NB4 (cell line): ENCODE measurements at regions not wholly inside any gene's neighbourhood (a gene's known extent, or its start where the extent isn't known, plus 50 kb on each side); places are given as distances from the start of the nearest gene placed in this dataset.
"Not testable (repeated sequence)": the region's sequence is repeated elsewhere in the genome, so short reads cannot be mapped to it uniquely, and the experiment has no call there.

Source experiments
- MYC ChIP-seq: IDR thresholded peaks from 2 replicates; pipeline ENCODE4 v1.6.1; 2011; ENCODE audit warnings: low read depth, low read length
- POLR2A ChIP-seq: IDR thresholded peaks from 2 replicates; pipeline ENCODE4 v1.6.1; 2011; ENCODE audit warnings: mild to moderate bottlenecking; ENCODE audit not compliant: insufficient read length; ENCODE audit errors: extremely low read depth
- TF ChIP-seq, protein P1 (sequence below): IDR thresholded peaks from one replicate; pipeline ENCODE4 v1.5.1; 2012; ENCODE audit warnings: low read depth, low read length
- TF ChIP-seq, protein P2 (sequence below): IDR thresholded peaks from 2 replicates; pipeline ENCODE4 v1.6.1; 2011; ENCODE audit warnings: low read depth, low read length

DNA sequence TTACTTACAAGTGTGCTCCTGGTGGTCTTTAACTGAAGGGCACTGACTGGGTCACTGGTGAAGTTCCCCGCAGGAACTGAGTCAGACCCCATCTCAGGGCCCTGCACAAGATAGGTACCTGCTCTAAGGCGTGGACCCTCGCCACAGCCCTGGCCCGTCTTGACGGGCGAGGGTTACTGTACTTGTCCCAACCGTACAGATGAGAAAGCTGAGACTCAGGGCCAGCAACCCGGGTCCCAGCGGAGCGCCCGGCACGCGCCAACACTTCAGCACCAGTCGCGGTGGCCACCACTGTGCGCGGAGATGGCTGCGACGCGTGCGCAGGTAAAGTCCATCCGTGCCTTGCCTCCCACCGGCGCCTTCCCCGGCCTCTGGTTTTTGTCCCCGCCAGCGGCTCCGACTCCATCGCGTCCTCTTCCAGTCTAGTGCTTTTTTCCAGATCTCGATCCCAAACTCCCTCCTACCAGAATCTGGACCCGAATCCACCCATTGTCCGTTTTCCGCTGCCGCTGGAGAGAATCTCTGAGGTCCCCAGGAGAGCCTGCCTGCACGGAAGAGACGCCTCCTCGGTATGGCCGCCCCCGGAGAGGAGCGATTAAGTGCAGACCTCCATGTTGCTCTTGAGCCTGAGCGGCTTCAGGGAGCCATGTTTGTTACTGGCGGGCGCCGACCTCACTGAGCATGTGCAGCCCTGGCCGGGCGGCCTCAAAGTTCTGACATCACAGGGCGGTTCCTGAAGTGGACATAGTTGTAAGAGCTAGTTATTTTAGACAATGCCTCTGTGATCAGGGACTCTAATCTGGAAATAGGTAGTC, 1707.8 kb downstream of the SPATA31A7 start:
- TF ChIP-seq, protein P1, sequence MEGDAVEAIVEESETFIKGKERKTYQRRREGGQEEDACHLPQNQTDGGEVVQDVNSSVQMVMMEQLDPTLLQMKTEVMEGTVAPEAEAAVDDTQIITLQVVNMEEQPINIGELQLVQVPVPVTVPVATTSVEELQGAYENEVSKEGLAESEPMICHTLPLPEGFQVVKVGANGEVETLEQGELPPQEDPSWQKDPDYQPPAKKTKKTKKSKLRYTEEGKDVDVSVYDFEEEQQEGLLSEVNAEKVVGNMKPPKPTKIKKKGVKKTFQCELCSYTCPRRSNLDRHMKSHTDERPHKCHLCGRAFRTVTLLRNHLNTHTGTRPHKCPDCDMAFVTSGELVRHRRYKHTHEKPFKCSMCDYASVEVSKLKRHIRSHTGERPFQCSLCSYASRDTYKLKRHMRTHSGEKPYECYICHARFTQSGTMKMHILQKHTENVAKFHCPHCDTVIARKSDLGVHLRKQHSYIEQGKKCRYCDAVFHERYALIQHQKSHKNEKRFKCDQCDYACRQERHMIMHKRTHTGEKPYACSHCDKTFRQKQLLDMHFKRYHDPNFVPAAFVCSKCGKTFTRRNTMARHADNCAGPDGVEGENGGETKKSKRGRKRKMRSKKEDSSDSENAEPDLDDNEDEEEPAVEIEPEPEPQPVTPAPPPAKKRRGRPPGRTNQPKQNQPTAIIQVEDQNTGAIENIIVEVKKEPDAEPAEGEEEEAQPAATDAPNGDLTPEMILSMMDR: not testable (repeated sequence)
- not testable (repeated sequence) for TF ChIP-seq POLR2A, MYC
- TF ChIP-seq, protein P2, sequence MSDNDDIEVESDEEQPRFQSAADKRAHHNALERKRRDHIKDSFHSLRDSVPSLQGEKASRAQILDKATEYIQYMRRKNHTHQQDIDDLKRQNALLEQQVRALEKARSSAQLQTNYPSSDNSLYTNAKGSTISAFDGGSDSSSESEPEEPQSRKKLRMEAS: not testable (repeated sequence)
